HFF-Myc (cell line): ENCODE measurements at regions not wholly inside any gene's neighbourhood (a gene's known extent, or its start where the extent isn't known, plus 50 kb on each side); places are given as distances from the start of the nearest gene placed in this dataset.

Experiments used
- DNase-seq: peaks from one replicate; pipeline ENCODE4 v3.0.0-alpha.2; 2011; ENCODE audit warnings: low read depth; ENCODE audit errors: extremely low read depth
- H3K4me3 ChIP-seq: replicated peaks from 2 replicates; pipeline ENCODE4 v1.5.1; 2011; ENCODE audit warnings: low read depth, mild to moderate bottlenecking, control low read depth, low read length
- TF ChIP-seq, protein P1 (sequence below): IDR thresholded peaks from 2 replicates; pipeline ENCODE4 v1.5.1; 2012; ENCODE audit warnings: mild to moderate bottlenecking, low read depth, low read length, control low read depth; ENCODE audit errors: missing control alignments

DNA sequence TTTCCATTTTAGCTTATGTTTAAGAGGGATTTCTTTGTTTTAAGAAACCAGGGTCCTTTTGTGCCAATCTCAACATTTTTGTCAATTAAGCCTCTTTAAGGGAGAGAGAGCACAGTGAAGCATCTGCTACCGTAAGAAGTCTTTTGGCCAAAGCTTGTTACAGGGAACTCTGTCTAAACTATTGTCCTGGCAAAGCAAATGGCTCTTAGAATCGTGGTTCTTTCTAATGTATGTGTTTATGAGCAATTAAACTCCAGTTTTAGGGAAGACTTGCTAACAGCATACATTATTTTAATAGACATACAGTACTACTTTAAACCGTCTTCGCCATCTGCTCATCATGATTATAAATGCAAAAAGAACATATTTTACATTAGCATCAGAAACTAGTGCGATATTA lies 202.1 kb downstream of the CDCA7 start:
- no peak for DNase-seq
- no peak overlapping the region for H3K4me3 ChIP-seq
- TF ChIP-seq, protein P1, sequence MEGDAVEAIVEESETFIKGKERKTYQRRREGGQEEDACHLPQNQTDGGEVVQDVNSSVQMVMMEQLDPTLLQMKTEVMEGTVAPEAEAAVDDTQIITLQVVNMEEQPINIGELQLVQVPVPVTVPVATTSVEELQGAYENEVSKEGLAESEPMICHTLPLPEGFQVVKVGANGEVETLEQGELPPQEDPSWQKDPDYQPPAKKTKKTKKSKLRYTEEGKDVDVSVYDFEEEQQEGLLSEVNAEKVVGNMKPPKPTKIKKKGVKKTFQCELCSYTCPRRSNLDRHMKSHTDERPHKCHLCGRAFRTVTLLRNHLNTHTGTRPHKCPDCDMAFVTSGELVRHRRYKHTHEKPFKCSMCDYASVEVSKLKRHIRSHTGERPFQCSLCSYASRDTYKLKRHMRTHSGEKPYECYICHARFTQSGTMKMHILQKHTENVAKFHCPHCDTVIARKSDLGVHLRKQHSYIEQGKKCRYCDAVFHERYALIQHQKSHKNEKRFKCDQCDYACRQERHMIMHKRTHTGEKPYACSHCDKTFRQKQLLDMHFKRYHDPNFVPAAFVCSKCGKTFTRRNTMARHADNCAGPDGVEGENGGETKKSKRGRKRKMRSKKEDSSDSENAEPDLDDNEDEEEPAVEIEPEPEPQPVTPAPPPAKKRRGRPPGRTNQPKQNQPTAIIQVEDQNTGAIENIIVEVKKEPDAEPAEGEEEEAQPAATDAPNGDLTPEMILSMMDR = no peak

- DNase-seq = no peak
- TF ChIP-seq, protein P1 = no peak
- H3K4me3 ChIP-seq = no peak overlapping the region
These were observed 202.8 kb downstream of the CDCA7 start for GRCh38 chr2:173557497-173557896.

- no peak overlapping the region for H3K4me3 ChIP-seq
- DNase-seq = no peak
- TF ChIP-seq, protein P1 = no peak
These were observed 212.8 kb downstream of the CDCA7 start for GRCh38 chr2:173567493-173567892.

- no peak for DNase-seq
- TF ChIP-seq, protein P1 = peak; percentile 58
- H3K4me3 ChIP-seq = no peak overlapping the region
These were observed 213.4 kb downstream of the CDCA7 start for GRCh38 chr2:173568054-173568453.

- H3K4me3 ChIP-seq = no peak overlapping the region
- TF ChIP-seq, protein P1 = peak; percentile 34
- DNase-seq = no peak
These were observed 216.5 kb downstream of the CDCA7 start for GRCh38 chr2:173571021-173571821.

GRCh38 chr2:173571887-173572680 lies 217.4 kb downstream of the CDCA7 start:
- no peak for DNase-seq
- no peak overlapping the region for H3K4me3 ChIP-seq
- TF ChIP-seq, protein P1 = no peak
